ENCODE measurements at regions not wholly inside any gene's neighbourhood (a gene's known extent, or its start where the extent isn't known, plus 50 kb on each side); places are given as distances from the start of the nearest gene placed in this dataset.

DNA sequence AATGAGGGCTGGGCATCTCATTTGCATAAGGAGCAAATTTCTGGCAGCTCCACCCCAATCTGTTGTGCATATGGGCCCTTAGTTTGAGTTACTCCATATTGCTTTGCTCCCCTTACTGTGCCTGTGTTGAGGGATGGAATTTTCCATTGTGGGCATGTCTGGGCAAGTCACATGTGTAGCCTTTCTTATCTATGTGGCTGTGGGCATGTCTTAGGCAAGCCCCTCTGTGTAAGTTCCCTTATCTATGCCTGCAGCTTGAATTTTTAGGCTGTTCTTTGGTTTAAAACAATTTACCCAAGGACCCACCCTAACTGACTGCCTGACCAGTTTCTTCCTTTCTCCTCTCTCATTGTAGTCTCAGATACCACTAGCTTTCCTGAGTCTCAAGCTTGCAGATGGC, 405.7 kb upstream of the NCAM2 start:
- DNase-seq, result no peak

DNA sequence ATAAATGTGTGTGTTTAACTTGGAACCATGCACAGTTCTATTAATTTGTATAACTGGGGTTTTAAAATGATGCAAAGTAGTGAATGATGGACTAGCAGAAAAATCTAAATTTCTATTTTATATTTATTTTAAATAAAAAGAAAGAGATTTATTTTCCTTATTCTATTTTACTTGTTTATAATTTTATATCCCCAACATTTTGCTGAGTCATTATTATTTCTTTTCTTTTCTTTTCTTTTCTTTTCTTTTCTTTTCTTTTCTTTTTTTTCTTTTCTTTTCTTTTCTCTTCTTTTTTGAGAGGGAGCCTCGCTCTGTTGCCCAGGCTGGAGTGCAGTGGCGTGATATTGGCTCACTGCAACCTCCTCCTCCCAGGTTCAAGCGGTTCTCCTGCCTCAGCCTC, 395.0 kb upstream of the NCAM2 start:
- no peak for DNase-seq

DNA sequence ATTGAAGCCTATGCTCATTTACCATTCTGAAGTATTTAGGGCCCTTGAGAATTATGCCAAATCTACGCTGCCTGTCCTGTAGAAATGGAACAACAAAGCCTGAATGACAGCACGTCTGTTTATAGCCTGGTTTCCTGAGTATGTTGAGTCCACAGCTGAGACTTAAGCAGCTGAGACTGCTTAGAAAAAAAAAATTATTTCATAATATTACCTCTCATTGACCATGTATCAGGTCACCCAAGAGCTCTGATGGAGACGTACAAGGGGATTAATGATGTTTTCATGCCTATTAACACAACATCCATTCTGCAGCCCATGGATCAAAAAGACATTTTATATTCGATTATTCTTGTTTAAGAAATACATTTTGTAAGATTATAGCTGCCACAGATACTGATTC, 387.2 kb upstream of the NCAM2 start:
- DNase-seq, result no peak

DNA sequence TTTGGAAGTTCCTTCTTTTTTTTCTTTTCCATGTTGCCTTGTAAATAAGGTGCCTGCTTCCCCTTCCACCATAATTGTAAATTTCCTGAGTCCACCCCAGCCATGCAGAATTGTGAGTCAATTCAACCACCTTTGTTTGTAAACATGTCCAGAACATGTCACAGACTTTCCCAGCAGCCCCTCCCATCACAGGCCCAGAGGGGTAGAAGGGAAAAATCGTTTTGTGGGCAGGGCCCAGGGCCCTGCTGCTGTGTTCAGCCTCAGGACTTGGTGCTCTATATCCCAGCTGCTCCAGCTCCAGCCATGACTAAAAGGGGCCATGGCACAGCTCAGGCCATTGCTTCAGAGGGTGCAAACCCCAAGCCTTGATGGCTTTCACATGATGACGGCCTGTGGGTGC, 384.6 kb upstream of the NCAM2 start:
- DNase-seq, result no peak

DNA sequence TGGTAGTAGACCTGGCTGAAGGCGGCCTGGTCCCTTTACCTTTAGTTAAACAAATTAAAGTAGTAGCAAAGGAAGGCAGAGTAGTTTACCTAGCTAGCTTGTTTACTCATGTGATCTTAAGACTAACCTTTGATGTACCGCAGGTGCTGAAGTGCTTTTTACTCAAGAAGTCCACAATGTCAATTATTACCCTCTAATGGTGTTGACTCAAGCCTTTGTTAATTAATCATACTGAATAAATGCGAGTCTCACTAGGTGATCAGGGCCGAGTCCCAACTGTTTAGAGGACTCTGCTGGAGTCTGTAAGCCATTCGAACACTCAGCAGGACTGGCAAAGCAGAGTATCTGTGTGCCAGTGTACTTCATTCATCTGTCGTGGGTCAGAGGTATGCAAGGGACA, 381.1 kb upstream of the NCAM2 start:
- no peak for DNase-seq

DNA sequence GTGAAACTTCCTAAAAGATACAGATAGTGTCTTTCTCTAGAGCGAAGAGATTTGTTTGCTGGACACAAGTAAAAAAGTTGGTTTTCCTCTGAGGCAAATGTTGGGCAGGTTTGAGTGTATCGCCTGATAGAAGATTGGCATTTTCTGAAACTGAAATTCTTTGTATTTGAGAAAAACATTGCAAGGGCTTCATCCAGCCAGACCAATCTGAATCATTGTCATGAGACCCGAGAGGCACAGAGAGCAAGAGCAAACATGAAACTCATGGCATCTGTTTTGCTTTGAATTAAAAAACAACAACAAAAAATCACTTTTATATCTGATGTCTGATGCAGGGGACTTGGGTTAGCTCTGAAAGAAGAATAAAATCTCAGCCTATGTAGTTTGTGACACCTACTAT, 379.3 kb upstream of the NCAM2 start:
- no peak for DNase-seq

DNA sequence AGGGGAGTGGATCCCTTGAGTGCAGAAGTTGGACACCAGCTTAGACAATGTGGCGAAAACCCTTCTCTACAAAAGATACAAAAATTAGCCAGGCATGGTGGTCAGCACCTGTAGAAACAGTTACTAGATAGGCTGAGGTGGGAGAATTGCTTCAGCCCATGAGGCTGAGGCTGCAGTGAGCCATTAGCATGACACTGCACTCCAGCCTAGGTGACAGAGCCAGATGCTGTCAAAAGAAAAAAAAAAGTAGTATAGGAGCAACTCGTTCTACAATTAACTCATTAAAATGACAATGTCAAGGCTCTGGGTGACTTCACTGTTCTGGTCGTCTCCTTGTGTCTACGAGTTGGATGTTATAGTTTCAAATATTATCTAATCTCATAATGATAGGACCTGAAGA, 370.6 kb upstream of the NCAM2 start:
- no peak for DNase-seq

DNA sequence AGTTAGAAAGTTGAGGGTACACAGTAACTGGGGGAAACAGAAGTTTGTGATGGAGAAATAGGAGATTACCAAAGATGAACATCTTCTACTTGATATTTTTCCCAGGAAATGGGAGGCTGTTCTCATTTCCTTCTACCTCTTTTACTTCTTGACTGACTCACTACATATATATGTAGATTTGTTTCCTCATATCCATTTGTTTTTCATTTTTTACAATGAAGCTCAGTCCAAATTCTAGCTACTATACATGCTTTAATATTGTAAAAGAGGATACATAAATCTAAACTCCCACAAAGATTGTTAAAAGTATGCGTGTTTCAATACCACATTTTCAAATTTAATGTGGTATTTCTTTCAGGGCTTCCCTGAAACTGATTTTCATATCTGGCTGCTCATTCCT, 366.6 kb upstream of the NCAM2 start:
- DNase-seq, result no peak

DNA sequence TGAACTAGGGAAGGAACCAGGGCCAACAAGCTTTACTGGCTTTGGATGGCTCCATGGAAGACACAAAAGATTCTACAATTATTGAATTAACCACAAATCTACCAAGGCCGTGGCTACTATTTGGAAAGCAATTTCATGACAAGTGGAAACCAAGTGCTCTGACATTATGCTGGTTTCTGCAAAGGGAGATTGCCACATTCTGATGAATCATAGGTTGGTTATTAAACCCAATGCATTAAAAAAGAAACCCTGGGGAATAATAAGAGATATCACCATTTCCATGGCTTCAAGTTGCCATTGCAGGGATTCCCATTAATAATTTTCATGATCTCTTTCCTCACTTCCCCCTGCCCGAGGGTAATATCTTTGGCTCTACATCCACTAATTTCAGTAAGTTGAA, 359.2 kb upstream of the NCAM2 start:
- no peak for DNase-seq

DNA sequence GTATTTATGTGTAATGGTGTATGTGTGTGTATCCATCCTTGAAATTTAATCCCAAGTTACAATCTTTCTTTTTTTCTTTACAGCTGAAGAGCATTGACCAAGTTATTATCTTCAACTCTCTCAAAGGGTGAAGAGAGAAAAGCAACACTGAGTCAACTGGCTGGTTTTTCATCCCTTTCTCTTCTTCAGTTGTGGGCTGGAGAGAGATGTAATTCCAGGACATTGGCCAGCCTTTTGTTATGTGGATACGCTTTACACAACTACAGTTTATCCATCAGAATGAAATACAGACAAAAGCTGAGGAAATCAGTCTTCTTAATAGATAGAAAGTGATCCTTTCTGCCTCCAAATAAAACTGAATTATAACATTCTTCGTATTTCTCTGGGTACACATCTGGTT, 357.0 kb upstream of the NCAM2 start:
- DNase-seq, result no peak

DNA sequence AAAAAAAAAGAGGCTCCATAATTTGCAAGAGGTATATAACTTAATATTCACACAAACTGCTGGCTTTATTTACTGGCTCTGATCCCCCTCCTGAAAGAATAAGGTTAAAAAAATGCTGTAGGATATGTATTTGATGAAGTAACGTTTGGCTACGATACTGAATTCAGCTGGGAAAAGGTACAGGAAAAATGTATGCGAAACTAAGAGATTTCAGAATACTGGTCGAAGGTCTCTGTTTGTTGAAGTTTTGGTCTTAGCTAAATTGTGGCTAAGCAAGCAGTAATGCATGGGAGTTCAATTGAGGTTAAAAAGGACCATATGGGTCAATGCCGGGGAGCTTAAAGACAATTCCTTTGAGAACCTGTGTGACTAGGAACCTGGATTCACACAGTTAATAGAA, 355.5 kb upstream of the NCAM2 start:
- no peak for DNase-seq

DNA sequence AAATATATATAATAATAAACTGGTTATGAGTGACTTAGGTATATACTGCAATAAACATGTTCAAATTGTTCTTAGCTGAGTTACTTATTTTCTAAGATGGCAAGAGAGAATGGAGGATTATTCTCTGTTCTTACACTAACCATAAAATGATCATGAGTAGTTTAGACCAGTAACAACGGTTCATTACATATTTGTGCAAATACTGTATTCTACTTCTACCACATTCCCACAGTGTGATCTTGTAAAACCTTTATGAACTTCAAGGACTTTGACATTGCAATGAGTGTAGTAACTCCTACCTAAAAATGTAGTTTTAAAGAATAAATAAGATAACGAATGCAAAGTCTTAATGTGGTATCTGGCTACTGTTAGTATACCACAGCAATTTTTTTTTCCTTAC, 353.7 kb upstream of the NCAM2 start:
- no peak for DNase-seq

DNA sequence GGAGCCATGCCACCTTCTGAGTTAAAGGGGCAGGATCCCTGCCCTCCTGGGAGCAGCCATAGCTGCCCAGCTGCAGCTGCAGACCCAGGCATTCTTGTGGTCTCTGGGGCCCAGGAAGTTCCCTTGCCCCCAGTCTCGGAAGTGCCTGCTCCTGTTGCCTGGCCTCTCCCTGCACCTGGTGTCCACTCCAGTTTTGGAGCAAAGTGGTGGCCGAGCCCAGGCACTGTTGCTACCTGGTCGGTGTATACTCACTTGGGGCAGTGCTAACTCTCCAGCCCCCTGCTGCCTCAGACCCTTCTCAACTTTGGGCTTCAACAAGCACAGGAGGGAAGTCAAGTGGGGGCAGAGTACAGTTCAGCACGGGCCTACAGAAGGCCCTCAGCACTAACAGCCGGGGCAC, 352.9 kb upstream of the NCAM2 start:
- DNase-seq, result no peak

DNA sequence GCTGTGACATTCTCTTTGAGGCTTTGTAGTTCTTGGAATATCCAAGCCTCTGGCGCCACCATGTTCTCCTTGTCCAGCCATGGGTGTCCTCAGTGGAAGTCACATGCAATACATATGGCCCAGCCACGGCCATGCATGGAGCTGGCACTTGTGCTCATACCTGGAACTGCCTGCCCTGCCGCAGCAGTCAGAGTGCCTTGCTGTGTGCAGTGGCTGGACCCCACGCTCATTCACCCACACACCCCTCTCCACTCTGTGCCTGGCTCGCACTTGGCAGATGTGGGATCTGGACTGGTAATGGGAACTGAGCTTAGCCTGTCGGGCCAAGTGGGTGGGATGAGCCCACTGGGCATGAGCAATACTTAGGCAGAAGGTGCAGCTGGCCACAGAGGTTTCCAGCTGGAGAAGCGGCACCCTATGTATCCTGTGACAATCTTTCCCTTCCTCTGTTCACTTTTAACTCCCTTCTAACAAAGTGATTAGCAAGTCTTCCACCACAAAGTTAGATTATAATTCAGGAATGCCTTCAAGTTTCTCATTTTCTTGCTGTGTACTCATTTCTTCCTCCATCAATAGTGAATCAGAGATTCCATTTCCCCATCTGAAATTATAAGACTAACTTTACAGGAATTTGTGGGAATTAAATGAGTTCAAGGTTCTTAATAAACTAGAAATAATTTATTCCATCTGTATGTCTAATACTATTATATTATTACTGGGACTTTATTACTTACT, 351.6 kb upstream of the NCAM2 start:
- no peak for DNase-seq

DNA sequence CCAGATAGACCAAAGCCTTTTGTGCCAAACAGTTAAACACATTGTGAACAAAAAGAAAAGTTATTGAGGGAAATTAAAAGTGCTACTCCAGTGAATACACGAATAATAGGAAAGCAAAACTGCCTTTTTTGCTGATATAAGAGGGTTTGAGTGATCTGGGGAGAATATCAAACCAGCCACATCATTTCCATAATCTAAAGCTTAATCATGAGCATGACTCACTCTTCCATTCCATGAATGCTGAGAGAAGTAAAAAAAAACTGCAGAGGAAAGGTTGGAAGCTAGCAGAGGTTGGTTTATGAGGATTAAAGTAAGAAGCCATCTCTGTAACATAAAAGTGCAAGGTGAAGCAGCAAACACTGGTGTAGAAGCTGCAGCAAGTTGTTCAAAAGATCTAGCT, 350.6 kb upstream of the NCAM2 start:
- DNase-seq, result no peak

DNA sequence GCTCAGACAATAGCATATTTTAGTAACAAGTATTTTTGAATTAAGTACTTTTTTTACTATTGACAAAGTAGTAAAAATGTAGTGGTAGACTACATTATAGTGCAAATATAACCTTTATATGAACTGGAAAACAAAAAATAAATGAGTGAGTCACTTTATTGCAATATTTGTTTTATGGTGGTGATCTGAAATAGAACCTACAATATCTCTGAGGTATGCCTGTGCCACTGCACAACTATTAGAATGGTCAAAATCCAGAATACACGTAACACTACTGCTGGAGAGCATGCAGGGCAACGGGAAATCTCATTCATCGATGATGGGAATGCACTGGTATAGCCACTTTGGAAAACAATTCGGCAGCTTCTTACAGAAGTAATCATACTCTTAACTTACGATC, 349.0 kb upstream of the NCAM2 start:
- DNase-seq, result no peak

DNA sequence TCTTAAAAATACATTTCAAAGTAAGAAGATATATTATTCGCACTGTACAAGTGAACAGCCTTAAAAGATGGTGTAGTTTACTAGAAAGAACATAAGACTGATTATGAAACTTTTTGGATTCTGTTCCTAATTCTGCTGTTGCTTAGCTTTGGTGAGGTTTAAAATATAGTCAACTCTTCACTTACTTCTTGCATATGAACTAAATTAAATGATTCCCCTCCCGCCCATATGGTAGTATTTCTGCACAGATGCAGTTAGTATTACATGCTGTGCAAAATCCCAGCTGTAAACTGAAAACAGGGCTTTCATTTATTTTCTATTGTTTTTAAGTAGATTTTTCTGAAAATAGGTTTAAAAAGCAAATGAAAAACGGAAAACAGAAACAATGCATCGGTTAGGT, 345.4 kb upstream of the NCAM2 start:
- DNase-seq, result no peak

DNA sequence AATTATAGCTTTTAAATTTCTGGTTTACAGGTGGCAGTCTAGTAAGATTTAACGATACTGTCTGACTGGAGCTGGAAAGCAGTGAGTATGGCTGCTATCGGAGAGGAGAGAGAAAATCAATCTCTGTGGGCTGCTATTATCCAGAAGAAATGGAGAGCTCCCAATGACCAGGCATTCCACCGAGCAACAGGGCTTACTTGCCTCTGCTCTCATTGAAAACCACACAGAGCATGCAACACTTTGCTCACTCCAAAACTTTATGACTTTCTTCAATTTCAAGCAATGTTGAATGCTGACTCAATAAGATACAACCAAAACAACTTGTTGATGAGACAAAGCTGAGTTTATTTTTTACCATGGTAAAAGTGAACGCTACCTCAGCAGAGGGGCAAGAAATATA, 337.0 kb upstream of the NCAM2 start:
- DNase-seq, result no peak

DNA sequence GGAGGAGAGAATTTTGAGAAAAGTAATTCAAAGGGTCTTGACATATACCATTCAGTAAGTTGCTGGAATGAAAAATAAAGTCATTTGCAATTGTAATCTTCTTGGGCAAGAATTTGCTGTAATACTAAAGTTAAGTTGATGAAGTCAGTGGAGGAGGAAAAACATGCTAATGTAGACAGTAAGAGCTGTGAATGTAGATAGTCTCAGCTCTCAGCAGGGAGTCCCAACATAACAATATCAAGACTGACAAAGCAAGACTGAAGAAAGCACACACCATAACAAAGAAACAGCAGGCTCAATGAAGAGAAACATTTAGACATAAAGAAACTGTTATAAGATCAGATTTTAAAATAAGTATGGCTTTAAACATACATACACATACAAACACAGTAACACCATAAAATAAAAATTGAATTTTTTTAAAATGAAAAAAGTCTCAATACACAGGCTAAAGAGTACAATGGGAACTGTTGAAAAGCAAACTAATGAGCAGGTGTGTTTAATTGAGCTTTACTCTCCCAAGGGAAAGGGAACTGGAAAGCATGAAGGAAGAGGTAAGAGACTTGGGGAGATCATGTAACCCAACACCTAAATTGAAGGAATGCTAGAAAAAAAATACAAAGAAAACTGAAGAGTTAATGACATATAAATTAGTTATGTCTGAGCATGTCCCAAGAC, 336.3 kb upstream of the NCAM2 start:
- DNase-seq, result no peak

DNA sequence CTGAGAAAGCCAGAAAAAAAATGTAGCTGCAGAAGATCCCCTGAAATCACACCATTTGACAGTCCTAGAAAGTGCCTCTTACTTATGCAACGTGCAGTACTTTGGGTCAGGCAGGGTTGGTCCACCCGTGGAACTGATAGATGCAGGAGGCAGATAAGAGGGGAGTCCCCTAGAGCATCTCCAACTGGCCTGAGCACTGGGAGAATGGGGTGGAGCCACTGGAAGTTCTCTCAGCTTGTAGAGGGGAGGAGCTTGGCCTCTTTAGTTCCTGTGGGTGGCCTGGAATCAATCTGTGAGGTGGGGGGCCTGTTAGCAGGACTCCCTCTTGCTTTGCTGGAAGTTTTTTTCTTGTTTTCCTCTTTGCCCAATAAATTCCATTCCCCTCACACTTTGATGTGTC, 335.7 kb upstream of the NCAM2 start:
- no peak for DNase-seq

DNA sequence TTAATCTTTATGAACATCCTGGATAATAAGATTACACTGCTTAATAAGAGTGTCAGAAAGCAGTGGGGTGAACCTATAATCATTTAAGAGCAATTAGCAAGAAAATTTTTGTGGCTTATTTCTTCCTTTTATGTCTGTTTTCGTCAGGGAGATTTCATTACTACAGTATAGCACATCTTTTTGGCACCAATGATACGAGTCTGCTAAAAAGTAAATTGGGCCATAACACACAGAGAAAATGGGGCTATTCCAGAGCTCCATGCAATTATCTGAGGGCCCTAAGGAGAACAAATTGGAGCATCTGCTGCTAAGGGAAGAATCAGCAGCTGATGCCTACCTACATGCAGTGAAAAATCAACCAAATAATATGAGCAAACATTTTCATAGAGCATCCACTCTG, 330.3 kb upstream of the NCAM2 start:
- no peak for DNase-seq

DNA sequence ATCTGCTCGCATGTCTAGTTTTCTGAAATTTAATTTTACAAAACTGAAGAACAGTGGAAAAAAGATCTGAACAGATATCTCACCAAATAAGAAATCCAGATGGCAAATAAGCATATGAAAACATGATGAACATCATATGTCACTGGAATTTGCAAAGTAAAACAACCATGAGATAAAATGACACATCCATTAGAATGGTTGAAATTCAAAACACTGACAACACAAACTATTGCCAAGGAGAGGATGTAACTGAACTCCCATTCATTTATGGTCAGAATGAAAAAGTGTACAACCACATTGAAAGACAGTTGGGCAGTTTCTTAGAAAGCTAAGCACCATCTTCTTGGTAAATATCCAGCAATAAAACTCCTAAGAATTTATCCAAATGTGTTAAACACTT, 312.7 kb upstream of the NCAM2 start:
- no peak for DNase-seq

DNA sequence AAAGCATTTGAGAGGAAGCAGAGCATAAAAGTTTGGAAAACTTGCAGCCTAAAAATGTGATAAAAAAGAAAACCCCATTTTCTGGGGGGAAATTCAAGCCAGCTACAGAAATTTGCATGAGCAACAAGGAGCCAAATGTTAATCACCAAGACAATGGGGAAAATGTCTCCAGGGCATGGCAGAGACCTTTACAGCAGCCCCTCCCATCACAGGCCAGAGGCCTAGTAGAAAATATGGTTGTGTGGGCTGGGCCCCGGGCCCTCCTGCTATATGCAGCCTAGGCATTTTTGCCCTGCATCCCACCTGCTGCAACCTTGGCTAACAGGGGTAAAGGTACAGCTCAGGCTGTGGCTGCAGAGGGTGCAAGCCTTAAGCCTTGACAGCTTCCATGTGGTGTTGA, 299.6 kb upstream of the NCAM2 start:
- no peak for DNase-seq

DNA sequence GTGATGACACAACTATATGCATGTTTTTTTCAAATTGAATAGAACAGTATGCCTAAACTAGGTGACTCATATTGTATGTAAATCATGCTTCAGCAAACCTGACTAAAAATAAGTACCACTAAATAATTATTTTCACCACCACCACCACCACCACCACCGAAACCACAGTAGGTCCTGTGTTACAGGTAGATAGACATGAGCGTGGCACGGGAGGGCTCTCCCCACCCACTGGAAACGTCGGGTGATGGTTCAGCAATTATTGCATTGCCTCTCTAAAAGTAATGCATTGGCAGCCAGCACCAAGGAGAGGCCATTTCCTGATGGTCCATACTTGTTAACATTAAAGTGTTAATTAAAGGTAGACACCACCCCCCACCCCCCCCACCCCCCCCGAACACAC, 297.0 kb upstream of the NCAM2 start:
- no peak for DNase-seq

DNA sequence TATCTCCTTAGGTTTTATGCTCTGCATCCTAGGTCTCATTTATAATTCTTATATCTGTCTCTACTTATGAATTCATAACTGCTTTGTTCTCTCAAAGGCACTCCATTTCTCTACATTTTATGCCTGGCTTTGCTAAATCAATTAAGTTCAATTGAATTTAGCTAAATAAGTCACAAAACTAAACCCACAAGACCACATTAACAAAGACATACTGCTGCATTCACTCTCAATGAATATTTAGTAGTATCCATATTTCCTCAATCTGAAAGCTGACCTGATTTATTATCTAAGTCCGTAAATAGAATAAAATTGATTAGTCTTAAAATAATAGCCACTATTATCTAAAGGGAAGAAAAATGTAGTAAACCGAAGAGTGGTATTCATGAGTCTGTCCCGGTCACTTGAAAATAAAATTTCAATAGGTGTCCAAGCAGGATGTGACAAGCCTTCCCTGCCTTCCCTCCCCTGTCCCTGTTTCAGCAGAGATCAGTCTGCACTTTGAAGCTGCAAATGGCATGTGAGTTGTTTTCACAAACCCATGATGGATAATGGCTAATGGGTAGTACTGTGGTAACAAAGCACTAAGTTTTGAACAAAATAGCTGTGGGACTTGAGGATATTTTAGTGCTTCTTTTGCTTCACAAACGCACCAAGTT, 295.0 kb upstream of the NCAM2 start:
- DNase-seq, result no peak
